IPS DF 6.9 (cell line): ENCODE measurements at regions not wholly inside any gene's neighbourhood (a gene's known extent, or its start where the extent isn't known, plus 50 kb on each side); places are given as distances from the start of the nearest gene placed in this dataset.

Source experiments
- DNase-seq: peaks from one replicate; pipeline ENCODE4 v3.0.0-alpha.2; 2013; ENCODE audit warnings: low read depth, low spot score
- H3K27ac ChIP-seq: one replicate; pipeline ENCODE4 v1.5.1; 2013; ENCODE audit warnings: low read length, control low read depth
- H3K27me3 ChIP-seq: 2 replicates; pipeline ENCODE4 v1.6.1; 2013; ENCODE audit warnings: mild to moderate bottlenecking, low read length; ENCODE audit not compliant: control insufficient read depth, insufficient read depth
- H3K36me3 ChIP-seq: 2 replicates; pipeline ENCODE4 v1.6.1; 2013; ENCODE audit warnings: low read length; ENCODE audit not compliant: control insufficient read depth, insufficient read depth
- H3K4me1 ChIP-seq: 2 replicates; pipeline ENCODE4 v1.6.1; 2013; ENCODE audit warnings: low read length; ENCODE audit not compliant: control insufficient read depth, insufficient read depth
- H3K4me3 ChIP-seq: 2 replicates; pipeline ENCODE4 v1.5.1; 2013; ENCODE audit warnings: mild to moderate bottlenecking, low read length
- H3K9me3 ChIP-seq: 2 replicates; pipeline ENCODE4 v1.6.1; 2013; ENCODE audit warnings: low read length, inconsistent platforms; ENCODE audit not compliant: control insufficient read depth, insufficient read depth
- WGBS: extraction: QIAGEN DNeasy Blood & Tissue Kit; methylation state at CpG from one replicate; pipeline ENCODE4 v1.1.7; 2013; ENCODE audit warnings: mixed read lengths, missing lambda C conversion rate; ENCODE audit not compliant: insufficient read length, insufficient coverage; 5-methylcytosine and 5-hydroxymethylcytosine counted together

DNA sequence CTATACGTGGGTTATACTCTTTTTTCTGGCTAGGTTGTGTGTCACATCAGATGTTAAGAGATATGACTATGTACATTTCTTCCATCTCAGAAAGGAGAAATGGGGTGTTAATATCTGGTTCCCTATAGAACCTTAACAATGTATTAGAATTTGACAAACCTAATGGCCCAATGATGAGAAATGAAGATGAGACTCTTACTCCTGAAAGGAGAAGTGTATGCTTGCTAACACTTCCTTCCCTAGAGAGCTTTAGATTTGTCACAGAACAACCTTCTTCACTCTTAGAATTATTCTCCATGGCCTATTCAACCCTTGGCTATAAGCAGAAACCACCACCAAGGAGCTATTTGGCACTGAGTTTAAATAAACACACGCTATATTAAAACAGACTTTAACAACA, 839.6 kb downstream of the GALC start:
- WGBS, result no CpG with 5 or more reads among the region's 2 CpGs
- Histone ChIP-seq H3K27me3 (peaks cover 8% of the 10 kb centered on the region; the same call in 1 of the 2 replicates), H3K4me1 (peaks cover 4% of the 10 kb centered on the region; the same call in 1 of the 2 replicates), H3K4me3 (no peak overlapping the region), H3K9me3 (no peaks in the 10 kb centered on the region), H3K36me3 (no peaks in the 10 kb centered on the region), H3K27ac (no peak overlapping the region)
- DNase-seq, result no peak

DNA sequence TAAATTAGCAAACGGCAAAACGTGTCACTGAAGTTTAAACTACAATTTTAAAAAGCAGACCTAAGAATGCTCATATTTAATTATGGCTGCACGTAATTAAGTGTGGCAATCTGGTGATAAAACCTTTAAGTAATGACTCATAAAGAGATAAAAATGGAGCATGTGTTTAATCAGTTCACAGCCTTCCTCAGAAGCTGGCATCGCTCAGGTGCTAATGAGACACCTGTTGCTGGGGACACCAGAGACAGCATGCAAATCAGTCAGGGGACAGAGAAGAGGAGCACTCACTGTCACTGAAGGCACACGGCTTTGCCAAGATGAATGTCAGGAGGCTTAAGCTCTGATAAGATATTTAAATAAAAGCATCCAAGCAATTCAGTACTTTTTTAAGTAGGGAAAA, 840.3 kb downstream of the GALC start:
- no peak for DNase-seq
- H3K27me3 ChIP-seq, result peaks cover 8% of the 10 kb centered on the region; the same call in 1 of the 2 replicates
- H3K27ac ChIP-seq, result no peak overlapping the region
- no peak overlapping the region for H3K4me3 ChIP-seq
- no peaks in the 10 kb centered on the region for H3K36me3 ChIP-seq
- H3K9me3 ChIP-seq, result no peaks in the 10 kb centered on the region
- H3K4me1 ChIP-seq, result peaks cover 4% of the 10 kb centered on the region; the same call in 1 of the 2 replicates
- no CpG with 5 or more reads among the region's 5 CpGs for WGBS

DNA sequence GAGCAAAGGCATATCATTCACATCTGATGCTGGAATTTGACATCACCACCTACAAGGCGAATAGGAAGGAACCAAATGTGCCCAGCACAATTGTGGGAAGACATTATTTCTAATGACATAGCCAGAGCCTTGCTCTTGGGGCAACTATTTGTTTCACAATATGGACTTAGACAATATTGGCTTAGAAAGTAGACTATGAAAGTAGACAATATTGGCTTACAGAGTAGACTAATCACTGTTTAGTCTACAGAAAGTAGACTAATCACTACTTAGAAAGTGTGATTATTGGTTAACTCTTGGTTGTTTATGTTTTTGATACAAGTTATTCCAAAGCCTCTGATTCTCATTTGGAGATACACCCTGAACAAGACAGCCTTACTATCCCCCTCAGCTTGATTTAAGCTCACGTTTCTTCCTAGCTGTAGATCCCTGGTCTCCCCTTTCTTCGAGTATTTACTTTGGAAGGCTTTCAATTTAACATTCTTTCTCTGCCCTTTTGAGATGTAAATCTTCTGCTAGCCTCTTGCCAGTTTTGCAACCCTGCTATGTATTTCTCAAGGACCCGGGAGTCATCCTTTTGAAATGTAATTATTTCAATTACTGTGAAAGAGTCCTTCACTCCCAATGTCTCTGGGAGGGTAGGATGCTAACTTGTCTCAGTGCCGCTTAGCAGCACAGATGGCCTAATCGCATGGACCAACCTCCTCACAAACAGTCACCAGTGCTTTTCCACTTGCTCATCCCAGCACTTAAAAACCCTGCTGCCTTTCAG, 843.2 kb downstream of the GALC start:
- Histone ChIP-seq H3K27ac (no peak overlapping the region), H3K9me3 (no peaks in the 10 kb centered on the region), H3K4me3 (no peak overlapping the region), H3K36me3 (no peaks in the 10 kb centered on the region), H3K4me1 (peaks cover 3% of the 10 kb centered on the region; the same call in 1 of the 2 replicates), H3K27me3 (peaks cover 9% of the 10 kb centered on the region; the same call in 1 of the 2 replicates)
- WGBS, result no CpG with 5 or more reads among the region's 6 CpGs
- peak; percentile 78 for DNase-seq

DNA sequence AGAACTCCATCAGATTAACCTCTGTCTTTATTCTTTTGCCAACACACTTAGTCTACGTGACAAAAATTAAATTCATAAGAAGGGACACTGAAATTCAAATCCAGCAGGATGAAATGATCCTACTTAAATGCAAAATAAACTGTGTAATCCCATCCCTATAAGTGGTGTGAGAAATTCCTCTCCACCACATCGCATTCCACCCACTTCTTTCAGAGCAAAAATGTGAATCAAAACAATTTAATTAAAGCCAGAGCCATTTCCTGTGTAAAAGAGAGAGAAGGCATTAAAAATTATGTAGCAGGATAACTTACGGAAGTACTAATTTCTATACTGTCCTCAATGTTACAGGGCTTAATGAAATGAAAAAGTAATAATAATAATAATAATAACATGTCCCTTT, 844.3 kb downstream of the GALC start:
- no peak overlapping the region for H3K27ac ChIP-seq
- no peaks in the 10 kb centered on the region for H3K9me3 ChIP-seq
- WGBS, result no CpG with 5 or more reads among the region's 3 CpGs
- no peaks in the 10 kb centered on the region for H3K36me3 ChIP-seq
- DNase-seq, result no peak
- no peak overlapping the region for H3K4me3 ChIP-seq
- peaks cover 9% of the 10 kb centered on the region; the same call in 1 of the 2 replicates for H3K27me3 ChIP-seq
- H3K4me1 ChIP-seq, result peaks cover 3% of the 10 kb centered on the region; the same call in 1 of the 2 replicates

DNA sequence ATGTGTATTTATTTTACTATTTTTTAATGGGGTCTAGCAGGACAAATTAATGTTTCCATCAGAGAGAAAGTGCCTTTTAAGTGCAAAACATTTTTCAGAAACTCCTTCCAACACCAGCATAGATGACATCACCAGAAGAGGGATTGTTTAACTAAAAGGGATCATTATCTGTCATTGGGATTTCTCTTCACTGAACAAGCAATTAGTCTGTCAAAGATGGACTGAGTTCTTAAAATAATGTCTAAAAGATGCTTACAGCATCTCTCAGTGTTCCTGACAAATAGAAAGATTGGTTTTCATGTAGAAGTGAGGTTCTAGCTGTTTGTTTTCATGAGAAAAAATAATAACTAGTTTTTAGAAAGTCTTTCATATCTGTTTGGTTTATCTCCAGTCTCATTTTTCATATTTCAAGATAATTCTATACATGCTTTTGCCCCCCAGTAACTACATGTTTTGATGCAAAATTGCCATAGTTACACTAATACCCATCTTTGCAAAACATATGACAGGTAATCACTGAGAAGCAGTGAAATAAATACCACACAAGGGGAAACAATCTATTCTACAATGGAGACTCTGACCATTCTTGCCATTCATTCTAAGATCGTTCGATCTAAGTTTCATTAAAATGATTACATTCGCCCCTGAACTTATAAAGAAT, 850.3 kb downstream of the GALC start:
- Histone ChIP-seq H3K4me3 (no peak overlapping the region), H3K4me1 (no peaks in the 10 kb centered on the region; the same call in 1 of the 2 replicates), H3K9me3 (no peaks in the 10 kb centered on the region), H3K27ac (no peak overlapping the region), H3K27me3 (peaks cover 2% of the 10 kb centered on the region; the same call in 1 of the 2 replicates), H3K36me3 (no peaks in the 10 kb centered on the region)
- whole genome bisulfite sequencing, result no CpG with 5 or more reads among the region's 3 CpGs
- no peak for DNase-seq

DNA sequence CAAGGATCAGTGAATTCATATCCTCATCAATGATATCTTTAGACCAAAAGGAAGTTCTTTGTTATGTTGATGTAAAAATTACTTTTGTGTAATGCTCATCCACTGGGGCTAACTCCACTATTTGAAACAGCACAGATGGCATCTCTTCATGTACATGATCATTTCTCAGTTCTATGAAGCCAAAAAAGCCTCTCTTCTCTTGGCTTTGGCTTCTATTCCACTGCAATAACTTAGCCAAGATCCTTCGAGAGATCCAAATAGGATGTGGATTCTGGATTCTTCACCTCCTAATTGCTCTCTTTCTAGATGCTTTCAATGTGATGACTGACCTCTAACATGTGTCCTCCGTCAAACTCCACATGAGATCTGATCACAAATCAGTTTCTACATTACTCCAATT, 851.2 kb downstream of the GALC start:
- Histone ChIP-seq H3K9me3 (no peaks in the 10 kb centered on the region), H3K4me3 (no peak overlapping the region), H3K36me3 (no peaks in the 10 kb centered on the region), H3K4me1 (no peaks in the 10 kb centered on the region; the same call in 1 of the 2 replicates), H3K27ac (no peak overlapping the region), H3K27me3 (no peaks in the 10 kb centered on the region)
- no peak for DNase-seq
- no CpG with 5 or more reads among the region's 2 CpGs for WGBS

DNA sequence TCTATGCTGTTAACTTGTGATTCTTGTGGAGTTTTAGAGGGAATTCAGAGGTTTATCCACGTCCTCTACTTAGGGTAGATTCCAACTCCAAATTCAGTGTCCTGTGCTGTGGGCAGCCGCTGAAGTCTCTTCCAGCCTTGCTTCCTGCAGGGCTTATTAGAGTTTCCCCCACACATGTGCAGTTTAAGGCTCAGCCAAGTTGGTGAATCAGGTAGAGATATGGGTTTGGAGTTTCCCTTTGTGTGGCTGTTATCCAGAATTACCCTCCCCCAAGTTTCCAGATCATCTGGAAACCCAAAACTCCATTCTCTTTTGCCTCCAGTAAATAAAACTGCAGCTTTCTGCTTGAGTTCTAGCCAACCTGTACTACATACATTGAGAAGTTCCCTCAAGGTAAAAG, 853.7 kb downstream of the GALC start:
- H3K36me3 ChIP-seq, result no peaks in the 10 kb centered on the region
- H3K4me3 ChIP-seq, result no peak overlapping the region
- no peaks in the 10 kb centered on the region for H3K9me3 ChIP-seq
- WGBS, result no CpG with 5 or more reads among the region's 2 CpGs
- no peak for DNase-seq
- no peaks in the 10 kb centered on the region for H3K27me3 ChIP-seq
- no peak overlapping the region for H3K27ac ChIP-seq
- no peaks in the 10 kb centered on the region for H3K4me1 ChIP-seq

DNA sequence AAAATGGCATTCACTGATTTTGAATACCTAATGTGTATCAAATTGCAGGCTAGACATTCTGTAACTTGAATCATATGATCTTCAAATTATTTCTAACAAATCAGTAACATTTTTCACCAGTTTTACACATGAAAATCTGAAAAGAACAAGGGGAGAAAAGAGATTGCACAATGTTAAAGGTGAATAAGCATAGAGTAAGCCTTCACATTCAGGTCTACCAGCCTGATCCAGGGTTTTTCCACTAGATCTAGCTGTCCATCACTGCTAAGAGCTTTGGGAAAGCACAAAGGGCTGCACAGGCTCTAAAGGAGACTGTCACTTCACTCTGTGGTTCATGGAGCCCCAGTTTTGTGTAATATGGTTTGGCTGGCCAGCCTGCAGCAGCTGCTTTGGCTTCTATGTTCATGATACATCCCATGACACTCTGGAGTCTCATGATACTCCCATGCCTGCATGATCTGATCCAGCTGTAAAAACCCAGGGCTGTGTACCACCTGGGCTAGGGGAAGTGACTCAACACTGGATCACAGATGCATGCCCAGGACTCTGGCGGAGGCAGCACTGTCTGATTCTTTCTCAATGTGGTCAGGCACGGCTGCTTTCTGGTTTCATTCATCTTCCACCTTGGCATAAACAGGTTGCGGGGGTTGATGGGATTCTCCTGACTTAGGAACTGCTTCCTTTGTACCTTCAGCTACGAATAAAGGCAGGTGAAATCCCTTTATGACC, 859.7 kb downstream of the GALC start:
- Histone ChIP-seq H3K4me3 (no peak overlapping the region), H3K9me3 (no peaks in the 10 kb centered on the region), H3K27ac (no peak overlapping the region), H3K36me3 (no peaks in the 10 kb centered on the region), H3K4me1 (no peaks in the 10 kb centered on the region), H3K27me3 (no peaks in the 10 kb centered on the region)
- no CpG with 5 or more reads among the region's 4 CpGs for WGBS
- no peak for DNase-seq

DNA sequence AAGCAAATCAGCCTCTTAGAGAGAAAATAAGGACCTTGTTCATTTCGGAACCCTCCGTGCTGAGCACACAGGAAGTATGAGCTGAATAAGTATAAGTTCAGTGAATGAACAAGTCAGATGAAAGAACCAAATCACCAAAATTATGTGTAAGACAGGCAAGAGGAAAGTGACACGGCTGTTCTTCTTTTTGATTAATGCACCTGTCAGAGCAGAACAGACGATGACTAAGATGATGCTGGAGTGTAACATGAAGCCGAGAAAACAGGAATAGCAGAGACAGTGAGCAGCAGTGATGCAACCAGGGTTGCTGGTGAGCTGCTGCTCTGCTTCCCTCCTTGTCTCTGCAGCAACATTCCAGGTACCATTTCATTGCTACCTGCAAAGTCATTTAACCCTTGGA, 861.1 kb downstream of the GALC start:
- no peaks in the 10 kb centered on the region for H3K4me1 ChIP-seq
- no peak overlapping the region for H3K27ac ChIP-seq
- no peaks in the 10 kb centered on the region for H3K27me3 ChIP-seq
- no CpG with 5 or more reads among the region's 5 CpGs for WGBS
- H3K4me3 ChIP-seq, result no peak overlapping the region
- no peaks in the 10 kb centered on the region for H3K36me3 ChIP-seq
- H3K9me3 ChIP-seq, result no peaks in the 10 kb centered on the region
- DNase-seq, result no peak

DNA sequence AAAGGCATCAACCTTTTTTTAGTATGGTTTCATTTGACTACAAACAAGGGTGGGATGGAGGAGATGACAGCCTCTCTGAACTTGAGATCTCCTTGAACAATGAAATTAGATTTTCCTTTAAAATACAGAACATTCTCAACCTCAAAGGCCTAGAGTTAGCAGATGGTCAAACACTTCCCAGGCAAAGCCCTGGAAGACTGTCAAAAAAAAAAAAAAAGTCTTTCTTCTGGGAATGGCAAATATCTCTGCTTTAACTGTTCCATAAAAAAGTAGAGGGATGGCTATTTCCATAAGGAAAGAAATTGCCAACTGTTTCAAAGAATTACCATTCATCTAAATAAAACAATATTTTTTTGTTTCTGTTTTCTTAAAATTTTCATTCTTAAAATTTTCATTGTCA, 870.8 kb downstream of the GALC start:
- Histone ChIP-seq H3K9me3 (no peaks in the 10 kb centered on the region), H3K27me3 (no peaks in the 10 kb centered on the region), H3K4me3 (no peak overlapping the region), H3K4me1 (0 out of 2 replicates have a peak, but pooled peaks cover 2% of the 10 kb centered on the region), H3K36me3 (no peaks in the 10 kb centered on the region), H3K27ac (no peak overlapping the region)
- no peak for DNase-seq
